ENCODE measurements at regions not wholly inside any gene's neighbourhood (a gene's known extent, or its start where the extent isn't known, plus 50 kb on each side); places are given as distances from the start of the nearest gene placed in this dataset.

GRCh38 chr9:95754533-95755420 lies 120.7 kb upstream of the ERCC6L2 start:
- peaks cover 0 to 3% of the 10 kb centered on the region in 2 donors for H3K27me3 ChIP-seq
- WGBS, 2 donors = 72 to 84% methylated on average over 15 of the region's 15 CpGs
- H3K36me3 ChIP-seq = no peaks in the 10 kb centered on the region
- no peak for DNase-seq (ENCODE audit: low spot score in 2 of 2)
- no peaks in the 10 kb centered on the region for H3K9me3 ChIP-seq
- peaks cover 0 to 62% (median 11%) of the 10 kb centered on the region in 4 donors for H3K4me1 ChIP-seq
- no peak overlapping the region for H3K4me3 ChIP-seq
- TF ChIP-seq POLR2A (IDR thresholded peaks at IDR 0.05) = no peak
- no peak for TF ChIP-seq CTCF (IDR thresholded peaks at IDR 0.05)
- TF ChIP-seq EP300 (IDR thresholded peaks at IDR 0.05) = no peak
- peak overlapping the region in 3 of 4 donors; percentile 8 to 75 (median 63) for H3K27ac ChIP-seq

GRCh38 chr9:95753762-95754465 lies 121.6 kb upstream of the ERCC6L2 start:
- Histone ChIP-seq H3K36me3 (no peaks in the 10 kb centered on the region), H3K27ac (peak overlapping the region in 2 of 4 donors; percentile 63 to 75), H3K9me3 (no peaks in the 10 kb centered on the region), H3K4me3 (no peak overlapping the region), H3K27me3 (peaks cover 0 to 3% of the 10 kb centered on the region in 2 donors), H3K4me1 (peaks cover 0 to 62% (median 11%) of the 10 kb centered on the region in 4 donors)
- WGBS, 2 donors = 34 to 39% methylated on average over 7 of the region's 7 CpGs
- TF ChIP-seq POLR2A (IDR thresholded peaks at IDR 0.05) = no peak
- TF ChIP-seq EP300 (IDR thresholded peaks at IDR 0.05) = peak in 1 of 2 donors; percentile 70
- DNase-seq (ENCODE audit: low spot score in 2 of 2) = peak; percentile 40 to 60

DNA sequence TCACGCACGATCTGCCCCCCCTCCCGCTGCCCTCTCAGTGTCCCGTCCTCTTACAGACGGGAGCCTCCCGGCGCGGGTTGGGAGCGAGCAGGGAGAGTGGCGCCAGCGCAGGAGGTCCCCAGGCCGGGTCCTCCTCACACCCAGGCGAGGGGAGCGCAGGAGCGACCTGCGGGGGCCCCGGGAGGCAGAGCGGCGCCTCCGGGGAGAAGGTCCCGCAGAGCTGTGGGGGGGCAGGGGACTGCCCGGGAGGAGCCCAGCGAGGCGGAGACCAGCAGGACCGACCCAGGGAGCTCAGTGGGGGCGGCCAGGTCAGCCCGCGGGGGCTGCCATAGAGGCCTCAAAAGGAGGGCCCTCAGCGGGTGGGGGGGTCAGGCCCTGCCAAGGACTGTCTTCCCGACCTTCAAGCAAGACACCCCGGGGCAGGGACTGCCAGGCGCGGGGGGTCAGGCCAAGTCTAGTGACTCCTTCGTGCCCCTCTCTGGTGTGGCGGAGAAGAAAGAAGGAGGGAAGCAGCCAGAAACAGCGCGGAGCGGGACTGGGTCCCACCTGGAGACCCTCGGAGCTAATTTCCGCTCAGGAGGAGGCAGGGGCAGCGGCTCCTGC lies 123.3 kb upstream of the ERCC6L2 start:
- Histone ChIP-seq H3K4me3 (no peak overlapping the region), H3K27me3 (peaks cover 0 to 3% of the 10 kb centered on the region in 2 donors), H3K9me3 (no peaks in the 10 kb centered on the region), H3K27ac (peak overlapping the region in 1 of 4 donors; percentile 38), H3K36me3 (no peaks in the 10 kb centered on the region), H3K4me1 (peaks cover 0 to 52% (median 9%) of the 10 kb centered on the region in 4 donors)
- DNase-seq (ENCODE audit: low spot score in 2 of 2) = no peak
- 62 to 71% methylated on average over 37 to 38 of the region's 41 CpGs for WGBS, 2 donors
- TF ChIP-seq POLR2A (IDR thresholded peaks at IDR 0.05) = no peak
- TF ChIP-seq EP300 (IDR thresholded peaks at IDR 0.05) = no peak
- TF ChIP-seq CTCF (IDR thresholded peaks at IDR 0.05) = no peak

DNA sequence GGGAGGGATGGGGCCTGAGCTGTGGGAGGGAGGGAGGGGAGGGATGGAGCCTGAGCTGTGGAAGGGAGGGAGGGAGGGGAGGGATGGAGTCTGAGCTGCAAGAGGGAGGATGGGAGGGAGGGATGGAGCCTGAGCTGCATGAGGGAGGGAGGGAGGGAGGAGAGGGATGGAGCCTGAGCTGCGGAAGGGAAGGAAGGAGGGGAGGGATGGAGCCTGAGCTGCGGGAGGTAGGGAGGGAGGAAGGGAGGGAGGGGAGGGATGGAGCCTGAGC lies 124.0 kb upstream of the ERCC6L2 start:
- DNase-seq (ENCODE audit: low spot score in 2 of 2) = no peak
- Histone ChIP-seq H3K4me3 (no peak overlapping the region), H3K4me1 (peaks cover 0 to 46% (median 9%) of the 10 kb centered on the region in 4 donors), H3K9me3 (no peaks in the 10 kb centered on the region), H3K36me3 (no peaks in the 10 kb centered on the region), H3K27ac (no peak overlapping the region), H3K27me3 (peaks cover 0 to 3% of the 10 kb centered on the region in 2 donors)
- WGBS, 2 donors = 40 to 42% methylated on average over 2 of the region's 2 CpGs
- TF ChIP-seq POLR2A (IDR thresholded peaks at IDR 0.05) = no peak
- TF ChIP-seq EP300 (IDR thresholded peaks at IDR 0.05) = no peak
- no peak for TF ChIP-seq CTCF (IDR thresholded peaks at IDR 0.05)

DNA sequence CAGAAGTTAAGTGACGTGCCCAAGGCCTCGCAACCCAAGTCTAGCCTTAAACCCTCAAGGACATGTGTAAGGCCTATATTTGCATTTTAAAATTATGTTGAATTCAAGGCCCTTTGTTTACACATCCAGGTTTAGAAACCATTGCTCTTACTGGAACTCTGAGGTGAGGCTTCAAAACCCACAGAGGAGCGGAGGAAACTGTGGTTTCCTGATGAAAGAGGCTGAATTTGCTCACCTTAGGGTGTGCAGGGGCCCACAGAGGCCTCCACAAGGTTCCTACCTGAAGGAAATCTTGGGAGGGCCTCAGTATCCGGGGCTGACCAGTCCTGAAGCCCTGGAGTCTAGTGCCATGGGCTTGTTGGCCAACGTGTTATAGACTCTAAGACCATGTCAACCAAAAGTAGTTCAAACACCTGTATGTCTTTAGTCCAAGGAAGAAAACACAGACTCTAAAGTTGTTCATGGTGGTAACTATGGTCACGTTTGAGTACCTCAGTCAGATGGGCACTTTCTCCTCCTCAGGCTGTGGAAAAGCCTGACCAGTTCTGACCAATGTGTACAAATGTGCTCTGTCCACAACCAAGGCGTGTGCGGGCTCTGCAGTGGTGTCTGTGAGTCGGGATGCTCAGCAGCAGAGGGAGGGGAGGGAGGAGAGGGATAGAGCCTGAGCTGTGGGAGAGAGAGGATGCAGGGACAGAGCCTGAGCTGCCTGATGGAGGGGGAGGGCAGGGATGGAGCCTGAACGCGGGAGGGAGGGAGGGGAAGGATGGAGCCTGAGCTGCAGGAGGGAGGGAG lies 124.6 kb upstream of the ERCC6L2 start:
- peaks cover 0 to 44% (median 9%) of the 10 kb centered on the region in 4 donors for H3K4me1 ChIP-seq
- H3K4me3 ChIP-seq = no peak overlapping the region
- no peaks in the 10 kb centered on the region for H3K9me3 ChIP-seq
- H3K27ac ChIP-seq = no peak overlapping the region
- TF ChIP-seq POLR2A (IDR thresholded peaks at IDR 0.05) (no peak), EP300 (IDR thresholded peaks at IDR 0.05) (no peak), CTCF (IDR thresholded peaks at IDR 0.05) (no peak)
- WGBS, 2 donors = 75 to 79% methylated on average over 11 of the region's 11 CpGs
- H3K27me3 ChIP-seq = peaks cover 0 to 3% of the 10 kb centered on the region in 2 donors
- no peak for DNase-seq (ENCODE audit: low spot score in 2 of 2)
- H3K36me3 ChIP-seq = no peaks in the 10 kb centered on the region
